HG03039 (cell line): ENCODE measurements at regions not wholly inside any gene's neighbourhood (a gene's known extent, or its start where the extent isn't known, plus 50 kb on each side); places are given as distances from the start of the nearest gene placed in this dataset.

Experiments used
- ATAC-seq: cut with Tn5 transposase; IDR thresholded peaks from one replicate; pipeline ENCODE4 v1.9.1; 2021; ENCODE audit warnings: mild to moderate bottlenecking, moderate library complexity; ENCODE audit not compliant: unreplicated experiment

GRCh38 chr21:38898422-38899096 lies 92.8 kb downstream of the ETS2 start:
- no peak for ATAC-seq

- ATAC-seq, result no peak
These were observed 92.0 kb downstream of the ETS2 start for GRCh38 chr21:38897532-38898421.

- no peak for ATAC-seq
These were observed 89.2 kb downstream of the ETS2 start for GRCh38 chr21:38894899-38895298.

GRCh38 chr21:38888991-38889561 lies 83.3 kb downstream of the ETS2 start:
- no peak for ATAC-seq

- ATAC-seq, result no peak
These were observed 82.0 kb downstream of the ETS2 start for GRCh38 chr21:38887749-38888148.

GRCh38 chr21:38887062-38887686 lies 81.4 kb downstream of the ETS2 start:
- no peak for ATAC-seq

GRCh38 chr21:38885909-38886308 lies 80.2 kb downstream of the ETS2 start:
- no peak for ATAC-seq

GRCh38 chr21:38884440-38884839 lies 78.7 kb downstream of the ETS2 start:
- no peak for ATAC-seq

- ATAC-seq, result no peak
These were observed 77.4 kb downstream of the ETS2 start for GRCh38 chr21:38883142-38883541.

- no peak for ATAC-seq
These were observed 75.4 kb downstream of the ETS2 start for GRCh38 chr21:38881131-38881530.

GRCh38 chr21:38880577-38880966 lies 74.8 kb downstream of the ETS2 start:
- no peak for ATAC-seq

GRCh38 chr21:38879912-38880576 lies 74.3 kb downstream of the ETS2 start:
- ATAC-seq, result no peak

GRCh38 chr21:38878379-38879179 lies 72.8 kb downstream of the ETS2 start:
- no peak for ATAC-seq

GRCh38 chr21:38875694-38876492 lies 70.2 kb downstream of the ETS2 start:
- no peak for ATAC-seq
